ENCODE measurements at regions not wholly inside any gene's neighbourhood (a gene's known extent, or its start where the extent isn't known, plus 50 kb on each side); places are given as distances from the start of the nearest gene placed in this dataset.

GRCh38 chr12:92389466-92389865, 243.8 kb upstream of the BTG1 start:
- Histone ChIP-seq H3K9me3 (ENCODE audit: severe bottlenecking) (no peaks in the 10 kb centered on the region), H3K4me3 (ENCODE audit: severe bottlenecking) (no peak overlapping the region), H3K4me1 (ENCODE audit: insufficient read depth, poor library complexity, severe bottlenecking) (no peaks in the 10 kb centered on the region), H3K36me3 (ENCODE audit: low read depth) (no peaks in the 10 kb centered on the region), H3K27me3 (ENCODE audit: insufficient read depth, poor library complexity, severe bottlenecking) (no peaks in the 10 kb centered on the region), H3K27ac (ENCODE audit: poor library complexity, severe bottlenecking) (no peak overlapping the region)
- DNase-seq (ENCODE audit: low spot score) (no peak), ATAC-seq (ENCODE audit: low read depth) (no peak)
- TF ChIP-seq, protein P1, sequence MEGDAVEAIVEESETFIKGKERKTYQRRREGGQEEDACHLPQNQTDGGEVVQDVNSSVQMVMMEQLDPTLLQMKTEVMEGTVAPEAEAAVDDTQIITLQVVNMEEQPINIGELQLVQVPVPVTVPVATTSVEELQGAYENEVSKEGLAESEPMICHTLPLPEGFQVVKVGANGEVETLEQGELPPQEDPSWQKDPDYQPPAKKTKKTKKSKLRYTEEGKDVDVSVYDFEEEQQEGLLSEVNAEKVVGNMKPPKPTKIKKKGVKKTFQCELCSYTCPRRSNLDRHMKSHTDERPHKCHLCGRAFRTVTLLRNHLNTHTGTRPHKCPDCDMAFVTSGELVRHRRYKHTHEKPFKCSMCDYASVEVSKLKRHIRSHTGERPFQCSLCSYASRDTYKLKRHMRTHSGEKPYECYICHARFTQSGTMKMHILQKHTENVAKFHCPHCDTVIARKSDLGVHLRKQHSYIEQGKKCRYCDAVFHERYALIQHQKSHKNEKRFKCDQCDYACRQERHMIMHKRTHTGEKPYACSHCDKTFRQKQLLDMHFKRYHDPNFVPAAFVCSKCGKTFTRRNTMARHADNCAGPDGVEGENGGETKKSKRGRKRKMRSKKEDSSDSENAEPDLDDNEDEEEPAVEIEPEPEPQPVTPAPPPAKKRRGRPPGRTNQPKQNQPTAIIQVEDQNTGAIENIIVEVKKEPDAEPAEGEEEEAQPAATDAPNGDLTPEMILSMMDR (IDR thresholded peaks at IDR 0.05; ENCODE audit: poor library complexity, severe bottlenecking): no peak

GRCh38 chr12:92385296-92385695, 239.7 kb upstream of the BTG1 start:
- no peaks in the 10 kb centered on the region for H3K9me3 ChIP-seq (ENCODE audit: severe bottlenecking)
- no peaks in the 10 kb centered on the region for H3K36me3 ChIP-seq (ENCODE audit: low read depth)
- no peak overlapping the region for H3K4me3 ChIP-seq (ENCODE audit: severe bottlenecking)
- no peaks in the 10 kb centered on the region for H3K4me1 ChIP-seq (ENCODE audit: insufficient read depth, poor library complexity, severe bottlenecking)
- DNase-seq (ENCODE audit: low spot score): no peak
- ATAC-seq (ENCODE audit: low read depth): no peak
- H3K27ac ChIP-seq (ENCODE audit: poor library complexity, severe bottlenecking): no peak overlapping the region
- no peaks in the 10 kb centered on the region for H3K27me3 ChIP-seq (ENCODE audit: insufficient read depth, poor library complexity, severe bottlenecking)
- TF ChIP-seq, protein P1 (IDR thresholded peaks at IDR 0.05; ENCODE audit: poor library complexity, severe bottlenecking): no peak

DNA sequence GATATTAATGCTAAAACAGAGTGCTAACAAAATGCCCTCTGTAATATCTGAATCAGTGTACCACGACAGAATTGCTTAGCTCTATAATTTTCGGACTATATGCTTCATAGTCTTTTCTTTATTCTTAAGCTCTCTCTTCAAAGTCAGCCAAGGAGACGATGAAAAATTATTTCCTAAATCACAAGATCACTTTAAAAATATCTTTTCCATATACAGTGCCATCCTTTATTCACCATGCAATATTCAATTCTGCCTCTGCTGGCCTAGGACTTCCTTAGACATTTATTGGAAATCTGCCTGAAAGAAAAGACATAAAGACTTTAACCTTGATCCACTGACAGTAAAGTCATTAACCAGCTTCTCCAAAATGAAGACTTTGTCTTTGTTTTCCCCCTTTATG, 238.9 kb upstream of the BTG1 start:
- Histone ChIP-seq H3K36me3 (ENCODE audit: low read depth) (no peaks in the 10 kb centered on the region), H3K4me1 (ENCODE audit: insufficient read depth, poor library complexity, severe bottlenecking) (no peaks in the 10 kb centered on the region), H3K27me3 (ENCODE audit: insufficient read depth, poor library complexity, severe bottlenecking) (no peaks in the 10 kb centered on the region), H3K9me3 (ENCODE audit: severe bottlenecking) (no peaks in the 10 kb centered on the region), H3K27ac (ENCODE audit: poor library complexity, severe bottlenecking) (no peak overlapping the region), H3K4me3 (ENCODE audit: severe bottlenecking) (no peak overlapping the region)
- DNase-seq (ENCODE audit: low spot score) (no peak), ATAC-seq (ENCODE audit: low read depth) (no peak)
- TF ChIP-seq, protein P1 (IDR thresholded peaks at IDR 0.05; ENCODE audit: poor library complexity, severe bottlenecking): no peak

DNA sequence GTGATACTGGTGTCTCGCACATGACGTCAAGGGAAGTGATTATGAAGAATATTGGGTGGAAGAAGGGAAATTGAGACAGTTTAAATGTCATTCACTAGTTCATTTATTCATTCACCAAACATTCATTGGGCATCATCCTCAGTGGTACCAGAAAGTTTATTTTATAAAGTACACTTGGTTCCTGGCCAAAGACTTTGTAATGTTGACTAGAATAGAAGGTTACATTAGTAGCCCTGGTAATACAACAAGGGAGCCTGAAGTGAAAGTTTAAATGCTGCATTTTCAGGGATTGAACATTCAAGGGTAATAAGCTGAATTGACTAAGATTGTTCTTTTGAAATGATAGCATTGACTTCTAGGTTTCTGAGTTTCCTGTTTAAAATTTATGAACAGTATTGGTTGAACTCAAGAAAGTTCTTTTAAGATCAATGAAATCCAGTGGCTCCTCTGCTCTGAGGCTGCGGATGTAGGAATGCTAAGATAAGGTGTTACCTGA, 236.8 kb upstream of the BTG1 start:
- TF ChIP-seq, protein P1 (IDR thresholded peaks at IDR 0.05; ENCODE audit: poor library complexity, severe bottlenecking): no peak
- no peak overlapping the region for H3K4me3 ChIP-seq (ENCODE audit: severe bottlenecking)
- H3K36me3 ChIP-seq (ENCODE audit: low read depth): no peaks in the 10 kb centered on the region
- ATAC-seq (ENCODE audit: low read depth) (no peak), DNase-seq (ENCODE audit: low spot score) (no peak)
- H3K4me1 ChIP-seq (ENCODE audit: insufficient read depth, poor library complexity, severe bottlenecking): no peaks in the 10 kb centered on the region
- H3K27me3 ChIP-seq (ENCODE audit: insufficient read depth, poor library complexity, severe bottlenecking): no peaks in the 10 kb centered on the region
- no peaks in the 10 kb centered on the region for H3K9me3 ChIP-seq (ENCODE audit: severe bottlenecking)
- H3K27ac ChIP-seq (ENCODE audit: poor library complexity, severe bottlenecking): no peak overlapping the region

GRCh38 chr12:92381856-92382255, 236.2 kb upstream of the BTG1 start:
- ATAC-seq (ENCODE audit: low read depth): no peak
- Histone ChIP-seq H3K27ac (ENCODE audit: poor library complexity, severe bottlenecking) (no peak overlapping the region), H3K4me3 (ENCODE audit: severe bottlenecking) (no peak overlapping the region), H3K4me1 (ENCODE audit: insufficient read depth, poor library complexity, severe bottlenecking) (no peaks in the 10 kb centered on the region), H3K9me3 (ENCODE audit: severe bottlenecking) (no peaks in the 10 kb centered on the region), H3K36me3 (ENCODE audit: low read depth) (no peaks in the 10 kb centered on the region), H3K27me3 (ENCODE audit: insufficient read depth, poor library complexity, severe bottlenecking) (no peaks in the 10 kb centered on the region)
- TF ChIP-seq, protein P1 (IDR thresholded peaks at IDR 0.05; ENCODE audit: poor library complexity, severe bottlenecking): no peak
- DNase-seq (ENCODE audit: low spot score): no peak
